Heart right ventricle (tissue), 16 donors: ENCODE measurements at regions not wholly inside any gene's neighbourhood (a gene's known extent, or its start where the extent isn't known, plus 50 kb on each side); places are given as distances from the start of the nearest gene placed in this dataset.
A peak's percentile ranks its signal among the peaks of the same experiment; 100 is the strongest.

Experiments
- ATAC-seq, 8 donors: fragments of 200-7000 bp; cut with Tn5 transposase; one replicate each; pipeline ENCODE4 v1.9.1; 2020; ENCODE audit warnings: mild to moderate bottlenecking in 8 of 8, moderate library complexity in 8 of 8, moderate number of reproducible peaks in 1 of 8
- DNase-seq, 2 donors: peaks; one replicate each; pipeline ENCODE4 v3.0.0-alpha.2; 2020
- H3K27ac ChIP-seq, 10 donors: fragments of 200-600 bp; sonication (generic) in 2 of 10; one replicate each; pipeline versions ENCODE4 v1.5.0 to v1.8.0; 2020 to 2022; ENCODE audit warnings: mild to moderate bottlenecking in 3 of 10
- H3K27me3 ChIP-seq, 7 donors: fragments of 200-600 bp; one replicate each; pipeline ENCODE4 v1.8.0; 2021 to 2022; ENCODE audit warnings: mild to moderate bottlenecking in 2 of 7
- H3K36me3 ChIP-seq, 9 donors: fragments of 200-600 bp; sonication (generic) in 1 of 9; one replicate each; pipeline versions ENCODE4 v1.5.0 to v1.8.0; 2020 to 2022; ENCODE audit warnings: mild to moderate bottlenecking in 2 of 9
- H3K4me1 ChIP-seq, 9 donors: fragments of 200-600 bp; sonication (generic) in 1 of 9; one replicate each; pipeline versions ENCODE4 v1.5.0 to v1.8.0; 2020 to 2022; ENCODE audit warnings: mild to moderate bottlenecking in 4 of 9
- H3K4me3 ChIP-seq, 10 donors: fragments of 200-600 bp; sonication (generic) in 2 of 10; one replicate each; pipeline versions ENCODE4 v1.5.0 to v1.8.0; 2020 to 2022; ENCODE audit warnings: mild to moderate bottlenecking in 7 of 10, moderate library complexity in 2 of 10
- H3K9me3 ChIP-seq, 11 donors: fragments of 200-600 bp in 10 of 11; sonication (generic) in 2 of 11; one replicate each; pipeline versions ENCODE4 v1.5.0 to v1.8.0; 2013 to 2022; ENCODE audit warnings: mild to moderate bottlenecking in 2 of 11, control low read depth in 1 of 11, moderate library complexity in 1 of 11
- CTCF ChIP-seq, 9 donors: fragments of 200-600 bp; sonication (generic) in 2 of 9; IDR thresholded peaks; one replicate each; pipeline versions ENCODE4 v1.5.0 to v1.8.0; 2021 to 2022; ENCODE audit warnings: antibody characterized with exemption in 9 of 9, mild to moderate bottlenecking in 5 of 9, moderate library complexity in 1 of 9
- WGBS, 2 donors: extraction: QIAGEN DNeasy Blood & Tissue Kit; methylation state at CpG; one replicate each; pipeline ENCODE4 v1.1.7; 2013; ENCODE audit warnings: inconsistent platforms in 1 of 2; 5-methylcytosine and 5-hydroxymethylcytosine counted together
- intact Hi-C, 10 donors: fragments of 100-400 bp; cut with DNase I; formaldehyde crosslinking; loops; one replicate each; pipeline versions ENCODE4 v1.11.1 to v1.14.2; 2022
- donor health status: Arrhythmogenic right ventricular cardiomyopathy.
- donor health status: ischemic (EF 13 %, LVEDD 7.1; RV severe dilation, severe dysfunction).
- donor health status: healthy with polysubstance abuse.
- donor health status: DM: no; HTN: yes; CAD: no.
- donor health status: DM: no; HTN: no; CAD: no.
- donor health status: ischemic (EF 25% LVEDD 6.9; RV normal size, moderate dysfunction).
- donor health status: ischemic (EF 25% LVEDD 5.7; RV mildly dilated, moderate dysfunction).
- donor health status: healthy.
- donor health status: DM: yes; HTN: yes; CAD: no.
- donor health status: Ischemic cardiomyopathy.
- donor health status: ischemic (EF 35%, LVEDD 5.7; RV mildly dilated, moderate dysfunction).
- donor health status: nonischemic (EF 11% LVEDD 7.7; RV severe dilation, severe dysfunction).
- donor health status: DM: yes; HTN: yes; CAD: no.
- donor health status: PGD.
- donor health status: ischemic (EF 29% LVEDD 5.4; RV normal size, mild dysfunction).
- donor health status: nonischemic (EF 23%, LVEDD 6.1; RV moderate dilation, normal function).

GRCh38 chr7:47636433-47637175, 54.7 kb upstream of the TNS3 start:
- peak overlapping the region in 7 of 10 donors; percentile 22 to 61 (median 50) for H3K27ac ChIP-seq
- intact Hi-C loops = no loop called here
- DNase-seq = no peak
- peak; percentile 39 to 61 (median 50) for ATAC-seq
- no peak overlapping the region for H3K4me3 ChIP-seq
- H3K4me1 ChIP-seq = peaks cover 0 to 29% (median 12%) of the 10 kb centered on the region in 9 donors
- no peaks in the 10 kb centered on the region for H3K9me3 ChIP-seq
- H3K27me3 ChIP-seq = peaks cover 0 to 6% (median 0%) of the 10 kb centered on the region in 7 donors
- TF ChIP-seq CTCF (IDR thresholded peaks at IDR 0.05) = no peak
- WGBS, 2 donors = 56 to 58% methylated on average over 20 of the region's 20 CpGs
- no peaks in the 10 kb centered on the region for H3K36me3 ChIP-seq

GRCh38 chr7:47636081-47636432, 54.1 kb upstream of the TNS3 start:
- H3K27me3 ChIP-seq = peaks cover 0 to 6% (median 0%) of the 10 kb centered on the region in 7 donors
- no peaks in the 10 kb centered on the region for H3K9me3 ChIP-seq
- no peak for TF ChIP-seq CTCF (IDR thresholded peaks at IDR 0.05)
- H3K4me1 ChIP-seq = peaks cover 0 to 29% (median 12%) of the 10 kb centered on the region in 9 donors
- H3K36me3 ChIP-seq = no peaks in the 10 kb centered on the region
- WGBS, 2 donors = 67 to 80% methylated on average over 4 of the region's 4 CpGs
- no peak overlapping the region for H3K4me3 ChIP-seq
- DNase-seq (no peak), ATAC-seq (peak in 4 of 8 donors; percentile 9 to 28 (median 20))
- intact Hi-C loops = no loop called here
- H3K27ac ChIP-seq = peak overlapping the region in 7 of 10 donors; percentile 22 to 61 (median 50)

DNA sequence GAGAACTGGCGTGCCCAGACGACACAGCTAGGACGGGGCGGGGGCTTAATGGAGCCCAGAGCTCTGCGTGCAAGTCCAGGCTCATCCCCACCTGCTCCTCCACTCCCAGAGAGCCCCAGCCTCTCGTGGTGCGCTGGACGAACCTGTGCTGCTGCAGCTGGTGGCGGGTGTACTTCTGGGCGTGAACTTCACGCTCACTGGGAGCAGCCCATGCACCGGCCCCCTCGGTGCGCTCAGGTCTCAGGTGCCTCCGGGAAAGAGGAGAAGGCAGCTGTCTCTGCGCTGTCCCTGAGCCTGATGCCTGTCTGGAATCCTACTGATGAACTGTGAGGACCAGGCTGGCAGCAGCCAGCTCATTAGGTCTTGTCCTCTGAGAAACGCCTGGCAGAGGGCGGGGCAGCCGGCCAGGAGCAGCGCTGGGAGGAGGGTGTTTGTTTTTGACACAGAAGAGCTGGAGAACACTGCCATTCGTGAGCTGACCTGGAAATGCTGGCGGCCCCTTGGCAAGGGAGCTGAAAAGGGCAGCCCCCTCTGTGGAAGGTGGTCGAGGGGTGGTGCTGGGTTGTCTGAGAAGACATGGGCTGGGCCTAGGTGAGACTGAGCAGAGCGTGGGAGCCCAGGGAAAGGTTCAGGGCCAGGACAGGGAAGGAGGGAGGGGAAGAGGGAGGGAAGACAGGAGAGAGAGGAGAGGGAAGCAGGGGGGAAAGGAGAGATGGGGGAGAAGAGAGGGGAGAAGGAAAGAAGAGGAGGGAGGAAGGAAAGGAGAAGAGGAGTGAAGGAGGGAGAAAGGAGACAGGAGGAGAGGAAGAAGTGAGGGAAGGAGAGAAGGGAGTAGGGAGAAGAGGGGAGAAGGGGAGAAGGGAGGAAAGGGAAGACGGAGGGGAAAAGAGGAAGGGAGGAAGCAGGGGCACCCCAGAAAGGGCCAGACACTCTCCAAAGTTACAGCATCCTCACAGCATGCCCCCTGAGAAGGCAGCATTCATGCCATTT, 53.5 kb upstream of the TNS3 start:
- intact Hi-C loops = no loop called here
- peaks cover 0 to 6% (median 0%) of the 10 kb centered on the region in 7 donors for H3K27me3 ChIP-seq
- no peaks in the 10 kb centered on the region for H3K9me3 ChIP-seq
- peak in 6 of 8 donors; percentile 31 to 60 (median 40) for ATAC-seq
- H3K4me1 ChIP-seq = peaks cover 0 to 29% (median 12%) of the 10 kb centered on the region in 9 donors
- no peak overlapping the region for H3K4me3 ChIP-seq
- 56 to 58% methylated on average over 25 of the region's 25 CpGs for WGBS, 2 donors
- peak overlapping the region in 1 of 10 donors; percentile 51 for H3K27ac ChIP-seq
- no peak for TF ChIP-seq CTCF (IDR thresholded peaks at IDR 0.05)
- H3K36me3 ChIP-seq = no peaks in the 10 kb centered on the region
- DNase-seq = peak in 1 of 2 donors; percentile 46

- TF ChIP-seq CTCF (IDR thresholded peaks at IDR 0.05) = no peak
- DNase-seq = no peak
- Histone ChIP-seq H3K4me1 (peaks cover 0 to 29% (median 12%) of the 10 kb centered on the region in 9 donors), H3K4me3 (no peak overlapping the region), H3K27ac (no peak overlapping the region), H3K36me3 (no peaks in the 10 kb centered on the region), H3K27me3 (peaks cover 0 to 6% (median 0%) of the 10 kb centered on the region in 7 donors), H3K9me3 (no peaks in the 10 kb centered on the region)
- ATAC-seq = no peak
- WGBS, 2 donors = 89 to 95% methylated on average over 2 of the region's 2 CpGs
- intact Hi-C loops = no loop called here
Observed at GRCh38 chr7:47634273-47634672, 52.4 kb upstream of the TNS3 start.
